ENCODE measurements at regions not wholly inside any gene's neighbourhood (a gene's known extent, or its start where the extent isn't known, plus 50 kb on each side); places are given as distances from the start of the nearest gene placed in this dataset.
"Not testable (repeated sequence)": the region's sequence is repeated elsewhere in the genome, so short reads cannot be mapped to it uniquely, and the experiment has no call there.

DNA sequence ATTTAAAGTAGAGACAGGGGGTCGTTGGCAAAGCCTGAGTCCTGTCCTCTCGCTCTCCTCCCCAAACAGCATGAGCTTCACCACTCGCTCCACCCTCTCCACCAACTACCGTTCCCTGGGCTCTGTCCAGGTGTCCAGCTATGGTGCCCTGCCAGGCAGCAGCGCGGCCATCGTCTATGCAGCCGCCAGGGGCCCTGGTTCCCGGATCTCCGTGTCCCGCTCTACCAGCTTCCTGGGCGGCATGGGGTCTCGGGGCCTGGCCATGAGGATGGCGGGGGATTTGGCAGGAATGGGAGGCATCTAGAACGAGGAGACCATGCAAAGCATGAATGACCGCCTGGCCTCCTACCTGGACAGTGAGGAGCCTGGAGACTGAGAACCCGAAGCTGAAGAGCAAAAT is 1117.2 kb upstream of the MIR17HG start:
- DNase-seq = no peak

DNA sequence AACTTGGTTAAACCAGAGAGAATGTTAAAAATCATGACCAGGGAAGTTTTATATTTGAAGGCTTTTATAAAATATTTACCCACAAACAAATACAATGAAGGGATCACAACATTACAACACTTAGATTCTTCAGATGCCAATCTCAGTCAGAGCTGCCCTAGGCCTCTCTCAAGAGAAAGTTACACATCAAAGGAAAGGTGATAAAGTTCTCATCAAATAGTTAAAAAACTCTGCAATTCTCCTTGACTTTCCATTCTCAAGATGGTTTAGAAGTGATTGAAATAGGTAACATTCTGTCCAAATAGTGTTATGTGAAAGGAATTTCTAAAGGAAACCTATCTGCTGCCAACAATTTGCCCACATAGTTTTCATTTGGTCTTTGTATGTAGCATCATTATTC is 1115.2 kb upstream of the MIR17HG start:
- no peak for DNase-seq

DNA sequence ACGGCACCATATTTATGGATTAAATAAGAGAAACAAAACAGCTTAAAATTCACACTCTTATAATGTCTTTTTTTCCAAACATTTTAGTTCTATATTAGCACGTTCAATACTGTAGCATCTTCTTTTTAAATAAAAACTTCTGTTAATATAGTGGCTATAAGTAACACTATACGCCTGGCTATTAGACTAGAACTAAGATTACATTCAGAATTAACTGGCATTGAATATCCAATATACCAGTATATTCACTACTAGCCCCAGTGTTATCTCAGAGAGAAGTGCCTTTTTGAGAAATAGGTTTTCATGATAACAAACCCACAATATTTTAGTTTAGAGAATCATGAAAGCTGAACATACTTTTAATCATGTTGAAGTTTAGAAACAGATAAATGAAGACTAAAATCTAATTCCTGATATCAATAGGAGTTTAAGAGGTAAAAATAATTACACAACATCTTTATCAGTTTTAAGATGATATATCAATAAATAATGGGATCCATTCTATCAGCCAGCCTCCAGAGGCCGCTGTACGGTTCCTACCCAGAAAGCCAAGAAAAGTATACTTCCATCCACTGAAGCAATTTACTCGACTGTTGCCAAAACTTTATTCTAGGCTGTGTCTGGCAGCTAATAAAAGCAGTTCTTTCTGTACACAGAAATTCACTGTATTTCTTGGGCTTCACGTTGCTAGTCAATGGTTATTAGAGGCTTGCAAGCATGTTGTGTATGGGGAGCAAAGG is 1113.4 kb upstream of the MIR17HG start:
- no peak for DNase-seq

- no peak for DNase-seq
Observed at GRCh38 chr13:90237852-90238251, 1109.6 kb upstream of the MIR17HG start.

DNA sequence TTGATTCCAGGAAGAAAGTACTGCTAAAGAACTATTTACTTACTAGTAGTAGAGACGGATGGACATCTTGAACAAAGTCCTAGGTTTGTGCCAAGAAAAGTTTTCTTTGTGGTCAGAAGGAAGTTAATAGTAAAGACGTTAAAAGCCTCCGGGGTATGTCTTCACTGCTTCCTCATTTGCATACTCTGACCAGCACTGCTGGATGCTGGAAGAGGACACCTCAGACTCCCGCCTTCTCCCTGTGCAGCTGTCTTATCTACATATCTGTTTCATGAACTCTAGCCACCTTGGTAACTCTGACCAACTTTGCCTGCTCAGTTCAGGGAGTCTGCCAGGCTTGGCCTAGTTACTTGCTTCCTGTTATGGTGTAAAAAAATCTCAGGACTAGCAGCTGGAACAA is 1109.1 kb upstream of the MIR17HG start:
- no peak for DNase-seq

DNA sequence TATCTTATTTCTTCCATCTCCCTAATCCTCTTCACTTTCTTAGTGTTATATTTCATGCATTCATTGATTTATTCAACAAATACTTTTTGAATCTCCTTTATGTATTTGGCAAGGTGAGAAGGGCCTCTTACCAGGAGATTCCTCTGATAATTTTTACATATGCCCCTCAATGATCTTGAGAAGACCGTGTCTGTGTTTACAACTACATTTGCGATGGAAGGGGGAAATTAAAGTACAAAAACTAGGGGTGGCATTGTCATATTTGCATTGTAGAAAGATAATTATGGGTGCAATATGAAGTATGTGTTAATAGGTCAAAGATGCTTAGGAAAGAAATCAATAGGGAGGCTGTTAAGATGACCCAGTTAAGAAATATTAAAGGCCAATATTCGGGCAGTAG is 1108.4 kb upstream of the MIR17HG start:
- no peak for DNase-seq

GRCh38 chr13:90246005-90246404 is 1101.5 kb upstream of the MIR17HG start:
- no peak for DNase-seq

DNA sequence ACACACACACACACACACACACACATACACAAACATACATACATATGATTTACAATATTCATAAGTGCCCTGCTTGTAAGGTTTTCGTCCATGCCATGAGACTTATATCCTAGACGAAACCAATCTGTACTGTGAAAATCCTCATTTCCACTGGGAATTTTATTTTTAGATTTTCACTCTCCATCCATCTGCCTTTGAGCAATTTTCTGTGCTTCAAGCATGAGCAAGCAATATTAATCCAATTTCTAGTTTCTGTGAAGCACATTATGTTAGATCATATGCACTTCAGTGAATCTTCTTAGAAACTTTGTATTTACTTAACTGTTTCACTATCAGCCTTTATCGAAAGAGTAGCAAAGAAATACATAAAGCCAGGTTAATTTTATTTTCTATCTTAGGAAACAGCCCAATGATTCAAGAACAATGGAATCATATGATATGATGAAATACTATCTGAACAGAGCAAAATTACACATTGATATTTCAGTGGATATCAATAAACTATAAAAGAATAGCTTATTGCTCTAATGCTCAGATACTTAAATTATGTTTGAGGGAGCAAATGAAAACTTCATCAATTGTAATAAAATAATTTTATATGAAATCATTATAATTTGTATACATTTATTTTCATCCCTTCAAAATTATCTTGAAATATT is 1100.7 kb upstream of the MIR17HG start:
- DNase-seq = no peak

- DNase-seq = no peak
Observed at GRCh38 chr13:90253806-90254205, 1093.7 kb upstream of the MIR17HG start.

GRCh38 chr13:90254437-90254836 is 1093.0 kb upstream of the MIR17HG start:
- no peak for DNase-seq

DNA sequence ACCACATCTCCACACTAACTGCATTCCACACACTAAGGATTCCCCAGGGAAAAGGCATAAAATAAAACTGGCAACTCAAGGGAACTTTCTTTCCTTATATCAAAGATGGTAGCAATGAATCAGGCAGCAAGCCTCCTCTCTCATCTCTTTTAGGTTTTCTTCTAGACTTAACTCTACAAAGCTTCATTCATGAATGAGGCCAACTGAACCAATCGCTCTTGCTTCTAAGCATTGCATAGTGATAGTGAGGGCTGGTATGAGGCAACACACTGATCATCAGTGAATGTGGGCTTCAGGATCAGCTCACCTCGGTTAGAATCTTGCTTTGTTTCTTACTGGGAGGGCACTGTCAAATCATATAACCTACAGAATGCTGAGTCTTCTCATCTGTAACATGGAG is 1090.7 kb upstream of the MIR17HG start:
- no peak for DNase-seq

- no peak for DNase-seq
Observed at GRCh38 chr13:90258129-90258528, 1089.4 kb upstream of the MIR17HG start.

GRCh38 chr13:90261343-90261742 is 1086.1 kb upstream of the MIR17HG start:
- DNase-seq = no peak

DNA sequence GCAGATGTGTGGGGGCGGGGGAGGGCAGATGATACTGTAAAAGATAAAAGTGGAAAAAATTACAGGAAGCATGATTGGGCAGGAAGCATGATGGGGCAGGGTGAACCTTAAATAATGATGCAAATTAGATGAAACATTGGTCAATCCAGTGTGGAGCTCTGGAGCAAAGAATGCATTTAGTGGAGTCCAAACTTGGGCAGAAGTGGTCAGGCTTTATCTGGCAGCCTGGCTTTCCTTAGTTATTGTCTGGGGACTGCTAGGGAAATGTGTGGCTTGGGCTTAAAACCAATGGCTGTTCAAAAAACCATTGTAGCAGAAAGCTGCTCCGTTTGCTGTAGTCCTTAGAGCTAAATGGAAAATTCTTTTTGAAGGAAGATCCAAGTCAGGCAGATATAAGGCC is 1077.3 kb upstream of the MIR17HG start:
- no peak for DNase-seq

GRCh38 chr13:90272356-90272755 is 1075.1 kb upstream of the MIR17HG start:
- no peak for DNase-seq

GRCh38 chr13:90276216-90276615 is 1071.3 kb upstream of the MIR17HG start:
- DNase-seq = no peak

- not testable (repeated sequence) for DNase-seq
Observed at GRCh38 chr13:90278231-90278630, 1069.3 kb upstream of the MIR17HG start.

GRCh38 chr13:90281709-90282108 is 1065.8 kb upstream of the MIR17HG start:
- no peak for DNase-seq

- DNase-seq = no peak
Observed at GRCh38 chr13:90287521-90287920, 1060.0 kb upstream of the MIR17HG start.

DNA sequence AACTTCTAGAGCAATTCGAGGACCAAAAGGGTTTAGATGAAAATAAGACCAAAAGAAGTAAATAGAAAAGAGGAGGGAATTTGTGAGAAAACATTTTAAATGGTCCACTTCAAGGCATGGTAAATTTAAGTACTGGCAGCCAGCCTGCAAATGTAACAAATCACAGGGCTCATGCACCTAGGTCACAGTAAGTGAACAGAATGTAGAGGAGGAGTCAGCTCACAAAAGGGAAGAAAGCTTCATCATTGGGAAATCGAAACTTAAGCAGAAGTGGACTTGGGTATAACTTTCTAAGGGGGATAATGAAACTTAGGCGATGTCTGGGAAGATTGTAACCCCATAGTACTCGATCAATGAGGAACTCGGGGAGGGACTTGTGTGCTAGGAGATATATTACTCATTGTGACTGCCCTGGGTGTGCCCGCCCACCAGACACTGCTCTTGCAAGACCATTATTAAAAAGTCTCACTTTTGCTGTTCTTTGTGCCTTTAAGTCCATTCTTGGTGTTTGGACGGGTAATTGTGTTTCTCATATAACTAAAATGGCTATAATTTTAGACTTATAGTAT is 1053.6 kb upstream of the MIR17HG start:
- no peak for DNase-seq

GRCh38 chr13:90299238-90299637 is 1048.2 kb upstream of the MIR17HG start:
- no peak for DNase-seq

- DNase-seq = no peak
Observed at GRCh38 chr13:90300015-90300414, 1047.5 kb upstream of the MIR17HG start.

DNA sequence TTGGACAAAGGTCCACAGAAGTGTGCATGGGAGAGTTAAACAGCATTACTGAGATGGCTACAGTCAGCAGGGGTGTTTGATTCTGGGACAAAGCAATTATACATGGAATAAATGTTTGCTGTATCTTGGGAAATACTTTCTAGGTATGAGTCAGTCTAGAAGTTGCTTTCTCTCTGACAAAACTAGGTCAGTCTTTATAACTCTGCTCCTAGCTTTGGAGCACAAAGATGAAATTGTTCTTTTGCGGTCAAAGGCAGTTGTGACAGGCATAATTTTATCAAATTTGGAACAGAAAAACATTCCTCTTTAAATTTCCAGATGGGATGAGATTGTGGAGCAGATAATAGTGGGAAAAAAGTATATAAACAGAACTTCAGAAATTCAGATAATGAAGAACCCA is 1045.4 kb upstream of the MIR17HG start:
- no peak for DNase-seq

DNA sequence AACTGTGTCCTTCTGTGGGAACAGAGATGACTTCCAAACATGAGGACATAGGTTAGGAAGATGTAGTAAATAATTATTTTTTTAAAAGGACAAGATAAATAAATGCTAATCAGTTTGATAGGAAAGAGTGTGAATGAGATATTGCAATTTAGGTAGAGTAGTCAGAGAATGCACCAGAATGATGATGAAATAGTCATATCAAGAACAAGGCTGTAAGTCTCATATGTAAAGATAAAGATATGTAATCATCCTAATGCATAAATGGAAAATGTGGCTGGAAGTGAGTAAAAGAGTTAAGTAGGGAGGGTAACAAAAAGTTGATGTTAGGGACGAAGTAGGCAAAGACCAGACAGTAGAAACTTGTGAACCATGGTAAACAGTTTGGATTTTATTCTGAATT is 1041.7 kb upstream of the MIR17HG start:
- no peak for DNase-seq

- DNase-seq = no peak
Observed at GRCh38 chr13:90307136-90307535, 1040.4 kb upstream of the MIR17HG start.
